ENCODE measurements at regions not wholly inside any gene's neighbourhood (a gene's known extent, or its start where the extent isn't known, plus 50 kb on each side); places are given as distances from the start of the nearest gene placed in this dataset.

- POLR2A ChIA-PET: no interaction called here
These were observed 507.5 kb downstream of the TMEM232 start for GRCh38 chr5:110218981-110219380.

GRCh38 chr5:110219769-110220168 lies 506.7 kb downstream of the TMEM232 start:
- no peaks in the 10 kb centered on the region for H3K9me3 ChIP-seq (ENCODE audit: low read length)
- H3K27ac ChIP-seq (ENCODE audit: low read depth, low read length, poor library complexity, severe bottlenecking): no peak overlapping the region
- no peak for DNase-seq (ENCODE audit: low spot score)
- ChIA-PET CTCF (ENCODE audit: unreplicated experiment) (no interaction called here), POLR2A (interaction anchor here (0.7 kb wide), 1 partner anchor 311 kb away, joined by 3 read pairs; no protein-coding TSS in a partner anchor)
- intact Hi-C loops (cut with micrococcal nuclease; ENCODE audit: unreplicated experiment): no loop called here
- H3K4me3 ChIP-seq (ENCODE audit: low read depth, low read length, poor library complexity, severe bottlenecking): no peak overlapping the region
- no TSS peak for BruUV-seq (replicated peaks)
- no peak overlapping the region for H2AFZ ChIP-seq (ENCODE audit: low read length)
- H4K20me1 ChIP-seq (ENCODE audit: insufficient read depth, low read length): no peaks in the 10 kb centered on the region
- no peaks in the 10 kb centered on the region for H3K79me2 ChIP-seq (ENCODE audit: insufficient read depth, low read depth, low read length)
- TF ChIP-seq CTCF (conservative IDR thresholded peaks at IDR 0.05; ENCODE audit: low read length) (no peak), EZH2phosphoT487 (IDR thresholded peaks at IDR 0.05; ENCODE audit: borderline replicate concordance, low read depth, low read length) (no peak)
- no peaks in the 10 kb centered on the region for H3K36me3 ChIP-seq (ENCODE audit: insufficient read depth, low read length)
- H3K4me1 ChIP-seq (ENCODE audit: insufficient read depth, low read length, poor library complexity, severe bottlenecking): no peaks in the 10 kb centered on the region
- H3K4me2 ChIP-seq (ENCODE audit: low read length): no peak overlapping the region
- no peaks in the 10 kb centered on the region for H3K9me2 ChIP-seq (ENCODE audit: insufficient read depth, low read length)

More at GRCh38 chr5:110218981-110219380, 507.5 kb downstream of the TMEM232 start:
- no peaks in the 10 kb centered on the region for H3K36me3 ChIP-seq (ENCODE audit: insufficient read depth, low read length)
- H3K4me1 ChIP-seq (ENCODE audit: insufficient read depth, low read length, poor library complexity, severe bottlenecking): no peaks in the 10 kb centered on the region
- H3K79me2 ChIP-seq (ENCODE audit: insufficient read depth, low read depth, low read length): no peaks in the 10 kb centered on the region
- no TSS peak for BruUV-seq (replicated peaks)
- H2AFZ ChIP-seq (ENCODE audit: low read length): no peak overlapping the region
- H3K9me2 ChIP-seq (ENCODE audit: insufficient read depth, low read length): no peaks in the 10 kb centered on the region
- CTCF ChIA-PET (ENCODE audit: unreplicated experiment): no interaction called here
- H3K9me3 ChIP-seq (ENCODE audit: low read length): no peaks in the 10 kb centered on the region
- no peak overlapping the region for H3K4me2 ChIP-seq (ENCODE audit: low read length)
- no peaks in the 10 kb centered on the region for H4K20me1 ChIP-seq (ENCODE audit: insufficient read depth, low read length)
- H3K27ac ChIP-seq (ENCODE audit: low read depth, low read length, poor library complexity, severe bottlenecking): no peak overlapping the region
- no peak overlapping the region for H3K4me3 ChIP-seq (ENCODE audit: low read depth, low read length, poor library complexity, severe bottlenecking)
- DNase-seq (ENCODE audit: low spot score): no peak
- intact Hi-C loops (cut with micrococcal nuclease; ENCODE audit: unreplicated experiment): no loop called here
- TF ChIP-seq EZH2phosphoT487 (IDR thresholded peaks at IDR 0.05; ENCODE audit: borderline replicate concordance, low read depth, low read length) (no peak), CTCF (conservative IDR thresholded peaks at IDR 0.05; ENCODE audit: low read length) (no peak)

GRCh38 chr5:110221036-110221435 lies 505.4 kb downstream of the TMEM232 start:
- Histone ChIP-seq H3K4me2 (ENCODE audit: low read length) (no peak overlapping the region), H3K9me3 (ENCODE audit: low read length) (no peaks in the 10 kb centered on the region), H3K27ac (ENCODE audit: low read depth, low read length, poor library complexity, severe bottlenecking) (no peak overlapping the region), H3K36me3 (ENCODE audit: insufficient read depth, low read length) (no peaks in the 10 kb centered on the region), H4K20me1 (ENCODE audit: insufficient read depth, low read length) (no peaks in the 10 kb centered on the region), H3K9me2 (ENCODE audit: insufficient read depth, low read length) (no peaks in the 10 kb centered on the region), H2AFZ (ENCODE audit: low read length) (no peak overlapping the region), H3K79me2 (ENCODE audit: insufficient read depth, low read depth, low read length) (no peaks in the 10 kb centered on the region), H3K4me1 (ENCODE audit: insufficient read depth, low read length, poor library complexity, severe bottlenecking) (no peaks in the 10 kb centered on the region), H3K4me3 (ENCODE audit: low read depth, low read length, poor library complexity, severe bottlenecking) (no peak overlapping the region)
- no peak for DNase-seq (ENCODE audit: low spot score)
- BruUV-seq (replicated peaks): no TSS peak
- no peak for TF ChIP-seq EZH2phosphoT487 (IDR thresholded peaks at IDR 0.05; ENCODE audit: borderline replicate concordance, low read depth, low read length)
- no peak for TF ChIP-seq CTCF (conservative IDR thresholded peaks at IDR 0.05; ENCODE audit: low read length)
- ChIA-PET CTCF (ENCODE audit: unreplicated experiment) (no interaction called here), POLR2A (no interaction called here)
- intact Hi-C loops (cut with micrococcal nuclease; ENCODE audit: unreplicated experiment): no loop called here
